ENCODE measurements at regions not wholly inside any gene's neighbourhood (a gene's known extent, or its start where the extent isn't known, plus 50 kb on each side); places are given as distances from the start of the nearest gene placed in this dataset.
"Not testable (repeated sequence)": the region's sequence is repeated elsewhere in the genome, so short reads cannot be mapped to it uniquely, and the experiment has no call there.

GRCh38 chr6:169396554-169397163 is 143.0 kb upstream of the THBS2 start:
- ChIA-PET RAD21 (ENCODE audit: low non-redundant PET in 1 of 2, low total read pairs in 2 of 2, uncharacterized antibody in 2 of 2, unreplicated experiment in 2 of 2) (no interaction called here), CTCF (no interaction called here), POLR2A (no interaction called here)
- Histone ChIP-seq H3K27ac (ENCODE audit: low read depth, low read length) (no peak overlapping the region), H3K79me2 (ENCODE audit: insufficient read depth, low read length) (no peaks in the 10 kb centered on the region), H3K4me2 (ENCODE audit: low read length) (no peak overlapping the region), H3K27me3 (ENCODE audit: insufficient read depth, low read length) (no peaks in the 10 kb centered on the region), H3K9ac (ENCODE audit: low read length) (no peak overlapping the region), H2AFZ (ENCODE audit: low read depth, low read length, poor library complexity, severe bottlenecking) (no peak overlapping the region), H3K4me1 (ENCODE audit: control insufficient read depth in 1 of 2, insufficient read depth in 2 of 2, low read length in 2 of 2) (peaks cover 0 to 4% of the 10 kb centered on the region in 2 experiments; a peak in 1 of 4 replicates), H3K4me3 (replicated peaks in 1 of 2; ENCODE audit: low read depth in 1 of 2, low read length in 2 of 2) (no peak overlapping the region), H3K36me3 (ENCODE audit: control insufficient read depth in 1 of 2, insufficient read depth in 2 of 2, low read length in 2 of 2) (no peaks in the 10 kb centered on the region), H3K9me3 (ENCODE audit: control insufficient read depth in 1 of 2, insufficient read depth in 1 of 2, low read depth in 1 of 2, low read length in 2 of 2) (no peaks in the 10 kb centered on the region), H3K9me2 (ENCODE audit: insufficient read depth) (no peaks in the 10 kb centered on the region), H4K20me1 (ENCODE audit: insufficient read depth) (no peaks in the 10 kb centered on the region)
- TF ChIP-seq ZBTB33 (IDR thresholded peaks at IDR 0.05; ENCODE audit: extremely low read depth, insufficient replicate concordance, low read length): no peak
- TF ChIP-seq RAD21 (IDR thresholded peaks at IDR 0.05; ENCODE audit: low read depth): no peak
- TF ChIP-seq REST (IDR thresholded peaks at IDR 0.05; ENCODE audit: low read depth): no peak
- TF ChIP-seq JUND (IDR thresholded peaks at IDR 0.05): no peak
- TF ChIP-seq CBX3 (IDR thresholded peaks at IDR 0.05; ENCODE audit: low read depth): no peak
- TF ChIP-seq, protein P1, sequence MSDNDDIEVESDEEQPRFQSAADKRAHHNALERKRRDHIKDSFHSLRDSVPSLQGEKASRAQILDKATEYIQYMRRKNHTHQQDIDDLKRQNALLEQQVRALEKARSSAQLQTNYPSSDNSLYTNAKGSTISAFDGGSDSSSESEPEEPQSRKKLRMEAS (IDR thresholded peaks at IDR 0.05): no peak
- no peak for TF ChIP-seq SP1 (IDR thresholded peaks at IDR 0.05; ENCODE audit: low read depth)
- TF ChIP-seq YY1 (IDR thresholded peaks at IDR 0.05; ENCODE audit: extremely low read depth, insufficient replicate concordance, low read depth, low read length): no peak
- no peak for TF ChIP-seq ZFX (IDR thresholded peaks at IDR 0.05)
- no peak for TF ChIP-seq SIN3A (IDR thresholded peaks at IDR 0.05; ENCODE audit: low read depth)
- TF ChIP-seq EGR1 (IDR thresholded peaks at IDR 0.05; ENCODE audit: low read depth): no peak
- TF ChIP-seq, protein P2, sequence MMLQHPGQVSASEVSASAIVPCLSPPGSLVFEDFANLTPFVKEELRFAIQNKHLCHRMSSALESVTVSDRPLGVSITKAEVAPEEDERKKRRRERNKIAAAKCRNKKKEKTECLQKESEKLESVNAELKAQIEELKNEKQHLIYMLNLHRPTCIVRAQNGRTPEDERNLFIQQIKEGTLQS (IDR thresholded peaks at IDR 0.05): no peak
- DNase-seq (ENCODE audit: low read depth, low spot score) (no peak), ATAC-seq (no peak)
- no TSS peak for BruUV-seq (replicated peaks)
- intact Hi-C loops (cut with micrococcal nuclease): no loop called here

DNA sequence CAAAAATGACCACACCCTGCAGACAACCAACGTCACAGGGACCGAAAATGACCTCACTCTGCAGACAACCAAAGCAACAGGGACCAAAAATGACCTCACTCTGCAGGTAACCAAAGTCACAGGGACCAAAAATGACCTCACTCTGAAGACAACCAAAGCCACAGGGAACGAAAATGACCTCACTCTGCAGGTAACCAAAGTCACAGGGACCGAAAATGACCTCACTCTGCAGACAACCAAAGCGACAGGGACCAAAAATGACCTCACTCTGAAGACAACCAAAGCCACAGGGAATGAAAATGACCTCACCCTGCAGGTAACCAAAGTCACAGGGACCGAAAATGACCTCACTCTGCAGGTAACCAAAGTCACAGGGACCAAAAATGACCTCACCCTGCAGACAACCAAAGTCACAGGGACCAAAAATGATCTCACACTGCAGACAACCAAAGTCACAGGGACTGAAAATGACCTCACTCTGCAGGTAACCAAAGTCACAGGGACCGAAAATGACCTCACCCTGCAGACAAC is 142.4 kb upstream of the THBS2 start:
- intact Hi-C loops (cut with micrococcal nuclease); DNase-seq (ENCODE audit: low read depth, low spot score); H3K4me1 ChIP-seq (ENCODE audit: control insufficient read depth in 1 of 2, insufficient read depth in 2 of 2, low read length in 2 of 2); H3K9ac ChIP-seq (ENCODE audit: low read length); H3K36me3 ChIP-seq (ENCODE audit: control insufficient read depth in 1 of 2, insufficient read depth in 2 of 2, low read length in 2 of 2); H3K4me3 ChIP-seq (replicated peaks in 1 of 2; ENCODE audit: low read depth in 1 of 2, low read length in 2 of 2); H3K79me2 ChIP-seq (ENCODE audit: insufficient read depth, low read length); H3K27me3 ChIP-seq (ENCODE audit: insufficient read depth, low read length); H2AFZ ChIP-seq (ENCODE audit: low read depth, low read length, poor library complexity, severe bottlenecking); BruUV-seq (replicated peaks); H4K20me1 ChIP-seq (ENCODE audit: insufficient read depth); H3K4me2 ChIP-seq (ENCODE audit: low read length); H3K27ac ChIP-seq (ENCODE audit: low read depth, low read length); H3K9me2 ChIP-seq (ENCODE audit: insufficient read depth); RAD21 ChIA-PET (ENCODE audit: low non-redundant PET in 1 of 2, low total read pairs in 2 of 2, uncharacterized antibody in 2 of 2, unreplicated experiment in 2 of 2); H3K9me3 ChIP-seq (ENCODE audit: control insufficient read depth in 1 of 2, insufficient read depth in 1 of 2, low read depth in 1 of 2, low read length in 2 of 2); ATAC-seq; CTCF ChIA-PET; POLR2A ChIA-PET: not testable (repeated sequence)
